ENCODE measurements at regions not wholly inside any gene's neighbourhood (a gene's known extent, or its start where the extent isn't known, plus 50 kb on each side); places are given as distances from the start of the nearest gene placed in this dataset.

- ATAC-seq (ENCODE audit: low read depth): no peak
Measured at GRCh38 chr10:65294329-65294728, 1631.5 kb upstream of the LRRTM3 start.

GRCh38 chr10:65301181-65301580 lies 1624.7 kb upstream of the LRRTM3 start:
- ATAC-seq (ENCODE audit: low read depth) (no peak), DNase-seq (no peak)
- Histone ChIP-seq H4K20me1 (ENCODE audit: control insufficient read depth, insufficient read depth, low read length, poor library complexity, severe bottlenecking) (no peaks in the 10 kb centered on the region), H3K4me3 (ENCODE audit: control extremely low read depth in 1 of 5, extremely low read depth in 1 of 5, insufficient read depth in 1 of 5, low read depth in 2 of 5, low read length in 4 of 5) (no peak overlapping the region), H3K9me3 (ENCODE audit: control extremely low read depth in 1 of 3, control insufficient read depth in 2 of 3, insufficient read depth in 1 of 3, low read length in 2 of 3) (no peaks in the 10 kb centered on the region), H3K36me3 (replicated peaks in 1 of 2; ENCODE audit: control extremely low read depth in 1 of 2, control insufficient read depth in 1 of 2, extremely low read depth in 1 of 2, insufficient read depth in 2 of 2, low read length in 1 of 2) (no peaks in the 10 kb centered on the region), H3K79me2 (ENCODE audit: control insufficient read depth, insufficient read depth, low read length) (no peaks in the 10 kb centered on the region), H3K27ac (ENCODE audit: low read length in 2 of 2) (no peak overlapping the region), H3K9ac (ENCODE audit: low read length) (no peak overlapping the region), H2AFZ (ENCODE audit: insufficient read depth, low read depth, low read length, poor library complexity, severe bottlenecking) (no peak overlapping the region), H3K27me3 (replicated peaks in 1 of 4; ENCODE audit: control extremely low read depth in 1 of 4, control insufficient read depth in 3 of 4, insufficient read depth in 4 of 4, low read length in 3 of 4) (no peaks in the 10 kb centered on the region), H3K4me1 (ENCODE audit: control insufficient read depth in 2 of 2, insufficient read depth in 2 of 2, low read length in 2 of 2) (no peaks in the 10 kb centered on the region), H3K4me2 (replicated peaks; ENCODE audit: low read depth, low read length, poor library complexity, severe bottlenecking) (no peak overlapping the region)
- H3K9me3 Mint-ChIP-seq (ENCODE audit: insufficient read depth): no peaks in the 10 kb centered on the region
- ChIA-PET POLR2A (no interaction called here), CTCF (no interaction called here)
- no peaks in the 10 kb centered on the region for H3K27me3 Mint-ChIP-seq
- H3K4me1 Mint-ChIP-seq: no peaks in the 10 kb centered on the region
- intact Hi-C loops (cut with micrococcal nuclease): no loop called here
- H3K27ac Mint-ChIP-seq: no peak overlapping the region
- TF ChIP-seq CTCF (IDR thresholded peaks at IDR 0.05) (no peak), EZH2 (IDR thresholded peaks at IDR 0.05; ENCODE audit: borderline replicate concordance, insufficient read depth, low read depth, low read length, poor library complexity, severe bottlenecking) (no peak)
- no peak overlapping the region for H3K4me3 Mint-ChIP-seq
- 100% methylated on average over 1 of the region's 3 CpGs for WGBS (ENCODE audit: insufficient coverage)

More at GRCh38 chr10:65294329-65294728, 1631.5 kb upstream of the LRRTM3 start:
- H3K27ac ChIP-seq (ENCODE audit: low read length in 2 of 2): no peak overlapping the region
- H3K4me1 ChIP-seq (ENCODE audit: control insufficient read depth in 2 of 2, insufficient read depth in 2 of 2, low read length in 2 of 2): no peaks in the 10 kb centered on the region
- H3K27me3 ChIP-seq (replicated peaks in 1 of 4; ENCODE audit: control extremely low read depth in 1 of 4, control insufficient read depth in 3 of 4, insufficient read depth in 4 of 4, low read length in 3 of 4): no peaks in the 10 kb centered on the region
- no peak overlapping the region for H2AFZ ChIP-seq (ENCODE audit: insufficient read depth, low read depth, low read length, poor library complexity, severe bottlenecking)
- H3K79me2 ChIP-seq (ENCODE audit: control insufficient read depth, insufficient read depth, low read length): no peaks in the 10 kb centered on the region
- ChIA-PET CTCF (no interaction called here), POLR2A (no interaction called here)
- DNase-seq: no peak
- TF ChIP-seq EZH2 (IDR thresholded peaks at IDR 0.05; ENCODE audit: borderline replicate concordance, insufficient read depth, low read depth, low read length, poor library complexity, severe bottlenecking) (no peak), CTCF (IDR thresholded peaks at IDR 0.05) (no peak)
- Mint-ChIP-seq H3K9me3 (ENCODE audit: insufficient read depth) (no peaks in the 10 kb centered on the region), H3K27ac (no peak overlapping the region), H3K4me3 (no peak overlapping the region), H3K27me3 (no peaks in the 10 kb centered on the region), H3K4me1 (no peaks in the 10 kb centered on the region)
- no peaks in the 10 kb centered on the region for H4K20me1 ChIP-seq (ENCODE audit: control insufficient read depth, insufficient read depth, low read length, poor library complexity, severe bottlenecking)
- H3K9me3 ChIP-seq (ENCODE audit: control extremely low read depth in 1 of 3, control insufficient read depth in 2 of 3, insufficient read depth in 1 of 3, low read length in 2 of 3): no peaks in the 10 kb centered on the region
- no peak overlapping the region for H3K4me2 ChIP-seq (replicated peaks; ENCODE audit: low read depth, low read length, poor library complexity, severe bottlenecking)
- no peaks in the 10 kb centered on the region for H3K36me3 ChIP-seq (replicated peaks in 1 of 2; ENCODE audit: control extremely low read depth in 1 of 2, control insufficient read depth in 1 of 2, extremely low read depth in 1 of 2, insufficient read depth in 2 of 2, low read length in 1 of 2)
- WGBS (ENCODE audit: insufficient coverage): no CpG with 5 or more reads among the region's 1 CpG
- no peak overlapping the region for H3K4me3 ChIP-seq (ENCODE audit: control extremely low read depth in 1 of 5, extremely low read depth in 1 of 5, insufficient read depth in 1 of 5, low read depth in 2 of 5, low read length in 4 of 5)
- intact Hi-C loops (cut with micrococcal nuclease): no loop called here
- H3K9ac ChIP-seq (ENCODE audit: low read length): no peak overlapping the region

All from B cell (primary cell).